Heart left ventricle (tissue), 13 donors: ENCODE measurements at regions not wholly inside any gene's neighbourhood (a gene's known extent, or its start where the extent isn't known, plus 50 kb on each side); places are given as distances from the start of the nearest gene placed in this dataset.

Source experiments
- CTCF ChIP-seq, 12 donors: fragments of 200-600 bp; sonication (generic) in 4 of 12; IDR thresholded peaks; one replicate each; pipeline versions ENCODE4 v1.5.0 to v1.8.0; 2018 to 2022; ENCODE audit warnings: antibody characterized with exemption in 12 of 12, mild to moderate bottlenecking in 5 of 12
- POLR2A ChIP-seq, 2 donors: fragments of 450-650 bp; IDR thresholded peaks; one replicate each; pipeline ENCODE4 v1.6.1; 2017; ENCODE audit warnings: antibody characterized with exemption in 2 of 2, mild to moderate bottlenecking in 2 of 2, moderate library complexity in 2 of 2
- donor health status: ischemic (EF 13 %, LVEDD 7.1; RV severe dilation, severe dysfunction).
- donor health status: DM: no; HTN: yes; CAD: no.
- donor health status: DM: no; HTN: no; CAD: no.
- donor health status: ischemic (EF 25% LVEDD 6.9; RV normal size, moderate dysfunction).
- donor health status: ischemic (EF 25% LVEDD 5.7; RV mildly dilated, moderate dysfunction).
- donor health status: ischemic (EF 35%, LVEDD 5.7; RV mildly dilated, moderate dysfunction).
- donor health status: nonischemic (EF 11% LVEDD 7.7; RV severe dilation, severe dysfunction).
- donor health status: DM: yes; HTN: yes; CAD: no.
- donor health status: PGD.
- donor health status: ischemic (EF 29% LVEDD 5.4; RV normal size, mild dysfunction).
- donor health status: nonischemic (EF 23%, LVEDD 6.1; RV moderate dilation, normal function).

GRCh38 chr2:126784045-126784444 lies 114.6 kb upstream of the TEX51 start:
- TF ChIP-seq POLR2A (IDR thresholded peaks at IDR 0.05) (no peak), CTCF (IDR thresholded peaks at IDR 0.05) (no peak)
